Activated CD4-positive, alpha-beta T cell treated with anti-CD3 and anti-CD28 coated beads, Interleukin-2, amount 50 U/mL, for 48 hours (primary cell): ENCODE measurements at regions not wholly inside any gene's neighbourhood (a gene's known extent, or its start where the extent isn't known, plus 50 kb on each side); places are given as distances from the start of the nearest gene placed in this dataset.
"Not testable (repeated sequence)": the region's sequence is repeated elsewhere in the genome, so short reads cannot be mapped to it uniquely, and the experiment has no call there.

Source experiments
- DNase-seq, 2 experiments: peaks; one replicate each; pipeline ENCODE4 v3.0.0-alpha.2; 2020

- no peak for DNase-seq
Observed at GRCh38 chr5:124504081-124504916, 242.1 kb downstream of the ZNF608 start.

- no peak for DNase-seq
Observed at GRCh38 chr5:124502551-124502950, 243.9 kb downstream of the ZNF608 start.

GRCh38 chr5:124499818-124500217 lies 246.6 kb downstream of the ZNF608 start:
- DNase-seq, result not testable (repeated sequence)

GRCh38 chr5:124496968-124497367 lies 249.5 kb downstream of the ZNF608 start:
- not testable (repeated sequence) for DNase-seq

- DNase-seq, result no peak
Observed at GRCh38 chr5:124494540-124495116, 251.8 kb downstream of the ZNF608 start.

- DNase-seq, result no peak
Observed at GRCh38 chr5:124492444-124493224, 253.8 kb downstream of the ZNF608 start.

GRCh38 chr5:124490315-124490714 lies 256.1 kb downstream of the ZNF608 start:
- DNase-seq, result not testable (repeated sequence)

- no peak for DNase-seq
Observed at GRCh38 chr5:124481419-124481818, 265.0 kb downstream of the ZNF608 start.

GRCh38 chr5:124480964-124481363 lies 265.5 kb downstream of the ZNF608 start:
- DNase-seq, result no peak

GRCh38 chr5:124480022-124480421 lies 266.4 kb downstream of the ZNF608 start:
- DNase-seq, result no peak

- DNase-seq, result no peak
Observed at GRCh38 chr5:124478264-124478663, 268.2 kb downstream of the ZNF608 start.

- no peak for DNase-seq
Observed at GRCh38 chr5:124477577-124477976, 268.9 kb downstream of the ZNF608 start.

- no peak for DNase-seq
Observed at GRCh38 chr5:124477062-124477461, 269.4 kb downstream of the ZNF608 start.

- DNase-seq, result no peak
Observed at GRCh38 chr5:124474528-124475215, 271.8 kb downstream of the ZNF608 start.

GRCh38 chr5:124468671-124469411 lies 277.6 kb downstream of the ZNF608 start:
- DNase-seq, result no peak

- DNase-seq, result no peak
Observed at GRCh38 chr5:124467745-124468144, 278.7 kb downstream of the ZNF608 start.

- DNase-seq, result no peak
Observed at GRCh38 chr5:124466011-124466410, 280.4 kb downstream of the ZNF608 start.

- no peak for DNase-seq
Observed at GRCh38 chr5:124463851-124464250, 282.6 kb downstream of the ZNF608 start.

- DNase-seq, result no peak
Observed at GRCh38 chr5:124462751-124463150, 283.7 kb downstream of the ZNF608 start.

- no peak for DNase-seq
Observed at GRCh38 chr5:124461941-124462340, 284.5 kb downstream of the ZNF608 start.

GRCh38 chr5:124461157-124461556 lies 285.3 kb downstream of the ZNF608 start:
- DNase-seq, result no peak

GRCh38 chr5:124460642-124461041 lies 285.8 kb downstream of the ZNF608 start:
- DNase-seq, result no peak
